ENCODE measurements at regions not wholly inside any gene's neighbourhood (a gene's known extent, or its start where the extent isn't known, plus 50 kb on each side); places are given as distances from the start of the nearest gene placed in this dataset.

DNA sequence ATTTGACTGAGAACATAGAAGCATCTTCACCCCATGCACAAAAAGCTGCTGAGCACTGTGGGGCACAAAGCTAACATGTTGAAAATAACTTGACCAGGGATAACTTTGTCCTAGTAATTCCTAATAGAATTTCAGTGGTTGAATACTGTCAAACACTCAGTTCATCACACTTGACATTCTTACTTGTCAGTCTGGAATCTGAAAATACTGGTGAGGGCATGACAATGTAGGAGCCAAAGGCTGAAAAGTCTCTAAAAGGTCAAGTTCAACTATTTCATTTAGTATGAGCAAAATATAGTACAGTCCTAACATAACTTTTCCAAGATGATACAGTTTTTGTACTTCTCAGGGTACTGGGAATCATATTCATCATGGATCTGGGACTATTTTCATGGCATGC lies 504.4 kb upstream of the LMO3 start:
- H3K4me2 ChIP-seq (ENCODE audit: low read depth, low read length, poor library complexity, severe bottlenecking) = no peak overlapping the region
- no peaks in the 10 kb centered on the region for H3K4me1 ChIP-seq (ENCODE audit: insufficient read depth, low read length, poor library complexity, severe bottlenecking)
- TF ChIP-seq EZH2phosphoT487 (IDR thresholded peaks at IDR 0.05; ENCODE audit: borderline replicate concordance) (no peak), CTCF (conservative IDR thresholded peaks at IDR 0.05; ENCODE audit: low read length) (no peak)
- no peak overlapping the region for H2AFZ ChIP-seq (ENCODE audit: low read length)
- no peak overlapping the region for H3K9ac ChIP-seq (ENCODE audit: low read depth, low read length, poor library complexity, severe bottlenecking)
- H3K9me3 ChIP-seq (ENCODE audit: insufficient read depth, low read depth, low read length) = no peaks in the 10 kb centered on the region
- no peaks in the 10 kb centered on the region for H3K36me3 ChIP-seq (ENCODE audit: insufficient read depth, low read length)
- no peak overlapping the region for H3K4me3 ChIP-seq (ENCODE audit: low read length, poor library complexity, severe bottlenecking)
- H3K79me2 ChIP-seq (ENCODE audit: insufficient read depth, low read length) = no peaks in the 10 kb centered on the region
- no peaks in the 10 kb centered on the region for H4K20me1 ChIP-seq (ENCODE audit: insufficient read depth, low read length, poor library complexity, severe bottlenecking)
- no peaks in the 10 kb centered on the region for H3K27me3 ChIP-seq (ENCODE audit: insufficient read depth, low read length, poor library complexity, severe bottlenecking)
- no peaks in the 10 kb centered on the region for H3F3A ChIP-seq (ENCODE audit: low read depth)
- no peaks in the 10 kb centered on the region for H3K9me2 ChIP-seq (replicated peaks; ENCODE audit: low read depth, low read length)

GRCh38 chr12:17108877-17109541 lies 503.0 kb upstream of the LMO3 start:
- no peaks in the 10 kb centered on the region for H3K36me3 ChIP-seq (ENCODE audit: insufficient read depth, low read length)
- H3K79me2 ChIP-seq (ENCODE audit: insufficient read depth, low read length) = no peaks in the 10 kb centered on the region
- no peak for TF ChIP-seq EZH2phosphoT487 (IDR thresholded peaks at IDR 0.05; ENCODE audit: borderline replicate concordance)
- TF ChIP-seq CTCF (conservative IDR thresholded peaks at IDR 0.05; ENCODE audit: low read length) = no peak
- no peak overlapping the region for H3K4me2 ChIP-seq (ENCODE audit: low read depth, low read length, poor library complexity, severe bottlenecking)
- no peaks in the 10 kb centered on the region for H3K9me3 ChIP-seq (ENCODE audit: insufficient read depth, low read depth, low read length)
- no peak overlapping the region for H3K4me3 ChIP-seq (ENCODE audit: low read length, poor library complexity, severe bottlenecking)
- H2AFZ ChIP-seq (ENCODE audit: low read length) = no peak overlapping the region
- H3K9me2 ChIP-seq (replicated peaks; ENCODE audit: low read depth, low read length) = no peaks in the 10 kb centered on the region
- H4K20me1 ChIP-seq (ENCODE audit: insufficient read depth, low read length, poor library complexity, severe bottlenecking) = no peaks in the 10 kb centered on the region
- H3K9ac ChIP-seq (ENCODE audit: low read depth, low read length, poor library complexity, severe bottlenecking) = no peak overlapping the region
- no peaks in the 10 kb centered on the region for H3K4me1 ChIP-seq (ENCODE audit: insufficient read depth, low read length, poor library complexity, severe bottlenecking)
- H3K27me3 ChIP-seq (ENCODE audit: insufficient read depth, low read length, poor library complexity, severe bottlenecking) = no peaks in the 10 kb centered on the region
- H3F3A ChIP-seq (ENCODE audit: low read depth) = no peaks in the 10 kb centered on the region

GRCh38 chr12:17104801-17105200 lies 498.8 kb upstream of the LMO3 start:
- Histone ChIP-seq H3K36me3 (ENCODE audit: insufficient read depth, low read length) (no peaks in the 10 kb centered on the region), H3K27me3 (ENCODE audit: insufficient read depth, low read length, poor library complexity, severe bottlenecking) (no peaks in the 10 kb centered on the region), H3K4me1 (ENCODE audit: insufficient read depth, low read length, poor library complexity, severe bottlenecking) (no peaks in the 10 kb centered on the region), H3K4me2 (ENCODE audit: low read depth, low read length, poor library complexity, severe bottlenecking) (no peak overlapping the region), H3F3A (ENCODE audit: low read depth) (no peaks in the 10 kb centered on the region), H3K4me3 (ENCODE audit: low read length, poor library complexity, severe bottlenecking) (no peak overlapping the region), H2AFZ (ENCODE audit: low read length) (no peak overlapping the region), H3K79me2 (ENCODE audit: insufficient read depth, low read length) (no peaks in the 10 kb centered on the region), H3K9ac (ENCODE audit: low read depth, low read length, poor library complexity, severe bottlenecking) (no peak overlapping the region), H3K9me2 (replicated peaks; ENCODE audit: low read depth, low read length) (no peaks in the 10 kb centered on the region), H4K20me1 (ENCODE audit: insufficient read depth, low read length, poor library complexity, severe bottlenecking) (no peaks in the 10 kb centered on the region), H3K9me3 (ENCODE audit: insufficient read depth, low read depth, low read length) (no peaks in the 10 kb centered on the region)
- no peak for TF ChIP-seq CTCF (conservative IDR thresholded peaks at IDR 0.05; ENCODE audit: low read length)
- TF ChIP-seq EZH2phosphoT487 (IDR thresholded peaks at IDR 0.05; ENCODE audit: borderline replicate concordance) = no peak
